ENCODE measurements at regions not wholly inside any gene's neighbourhood (a gene's known extent, or its start where the extent isn't known, plus 50 kb on each side); places are given as distances from the start of the nearest gene placed in this dataset.

DNA sequence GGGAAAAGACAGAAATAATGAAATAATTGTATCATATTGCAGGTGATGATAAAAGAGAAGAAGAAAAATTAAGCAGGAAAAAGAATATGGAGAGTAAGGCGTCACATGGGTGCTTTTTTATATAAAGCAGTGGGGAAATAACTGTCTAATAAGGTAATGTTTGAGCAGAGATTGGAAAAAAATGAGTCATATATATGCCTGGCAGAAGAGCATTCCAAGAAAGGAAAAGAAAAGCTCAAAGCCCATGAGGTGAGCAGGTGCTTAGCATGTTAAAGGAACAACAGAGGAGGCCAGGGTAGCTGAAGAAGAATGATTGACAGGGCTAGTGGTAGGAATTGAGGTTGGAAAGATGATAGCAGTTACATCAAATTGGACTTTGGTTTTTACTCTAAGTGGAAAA, 739.5 kb downstream of the SORCS1 start:
- TF ChIP-seq POLR2A (IDR thresholded peaks at IDR 0.05) = no peak
- TF ChIP-seq, protein P1, sequence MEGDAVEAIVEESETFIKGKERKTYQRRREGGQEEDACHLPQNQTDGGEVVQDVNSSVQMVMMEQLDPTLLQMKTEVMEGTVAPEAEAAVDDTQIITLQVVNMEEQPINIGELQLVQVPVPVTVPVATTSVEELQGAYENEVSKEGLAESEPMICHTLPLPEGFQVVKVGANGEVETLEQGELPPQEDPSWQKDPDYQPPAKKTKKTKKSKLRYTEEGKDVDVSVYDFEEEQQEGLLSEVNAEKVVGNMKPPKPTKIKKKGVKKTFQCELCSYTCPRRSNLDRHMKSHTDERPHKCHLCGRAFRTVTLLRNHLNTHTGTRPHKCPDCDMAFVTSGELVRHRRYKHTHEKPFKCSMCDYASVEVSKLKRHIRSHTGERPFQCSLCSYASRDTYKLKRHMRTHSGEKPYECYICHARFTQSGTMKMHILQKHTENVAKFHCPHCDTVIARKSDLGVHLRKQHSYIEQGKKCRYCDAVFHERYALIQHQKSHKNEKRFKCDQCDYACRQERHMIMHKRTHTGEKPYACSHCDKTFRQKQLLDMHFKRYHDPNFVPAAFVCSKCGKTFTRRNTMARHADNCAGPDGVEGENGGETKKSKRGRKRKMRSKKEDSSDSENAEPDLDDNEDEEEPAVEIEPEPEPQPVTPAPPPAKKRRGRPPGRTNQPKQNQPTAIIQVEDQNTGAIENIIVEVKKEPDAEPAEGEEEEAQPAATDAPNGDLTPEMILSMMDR (IDR thresholded peaks at IDR 0.05) = no peak

Data from lower leg skin (tissue), 3 donors.